ENCODE measurements at regions not wholly inside any gene's neighbourhood (a gene's known extent, or its start where the extent isn't known, plus 50 kb on each side); places are given as distances from the start of the nearest gene placed in this dataset.
"Not testable (repeated sequence)": the region's sequence is repeated elsewhere in the genome, so short reads cannot be mapped to it uniquely, and the experiment has no call there.

DNA sequence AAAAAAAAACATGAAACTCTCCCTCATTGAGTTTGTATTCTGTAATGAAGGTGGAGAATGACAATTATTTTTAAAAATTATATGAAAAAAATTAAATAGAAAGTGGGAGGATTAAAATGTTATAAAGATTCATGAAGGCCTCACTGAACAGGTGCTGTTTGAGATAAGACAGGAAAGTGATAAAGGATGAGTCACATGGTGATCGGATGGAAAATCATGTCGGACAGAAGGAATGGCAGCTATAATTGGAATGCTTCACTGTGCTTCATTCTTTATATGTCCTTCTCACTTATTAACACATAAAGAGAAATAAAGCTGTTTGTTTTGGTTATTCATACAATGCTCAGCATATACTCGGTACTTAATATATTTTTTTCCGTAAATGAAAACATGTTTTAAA is 464.5 kb upstream of the RGMB start:
- H3K4me3 ChIP-seq, result no peak overlapping the region
- no peak overlapping the region for H3K27ac ChIP-seq
- H3K9me3 ChIP-seq (ENCODE audit: low read depth, low read length), result no peaks in the 10 kb centered on the region
- no peaks in the 10 kb centered on the region for H3K36me3 ChIP-seq (ENCODE audit: insufficient read depth, low read length)
- DNase-seq (ENCODE audit: low read depth, low spot score), result no peak
- no peak overlapping the region for H3K9ac ChIP-seq (ENCODE audit: insufficient read length)
- no peak for TF ChIP-seq POLR2AphosphoS5 (IDR thresholded peaks at IDR 0.05; ENCODE audit: borderline replicate concordance, low read depth, low read length)
- no peak for TF ChIP-seq EZH2 (IDR thresholded peaks at IDR 0.05)
- TF ChIP-seq FOXP2 (optimal IDR thresholded peaks at IDR 0.05; ENCODE audit: control extremely low read depth, extremely low read length, insufficient read depth), result no peak

DNA sequence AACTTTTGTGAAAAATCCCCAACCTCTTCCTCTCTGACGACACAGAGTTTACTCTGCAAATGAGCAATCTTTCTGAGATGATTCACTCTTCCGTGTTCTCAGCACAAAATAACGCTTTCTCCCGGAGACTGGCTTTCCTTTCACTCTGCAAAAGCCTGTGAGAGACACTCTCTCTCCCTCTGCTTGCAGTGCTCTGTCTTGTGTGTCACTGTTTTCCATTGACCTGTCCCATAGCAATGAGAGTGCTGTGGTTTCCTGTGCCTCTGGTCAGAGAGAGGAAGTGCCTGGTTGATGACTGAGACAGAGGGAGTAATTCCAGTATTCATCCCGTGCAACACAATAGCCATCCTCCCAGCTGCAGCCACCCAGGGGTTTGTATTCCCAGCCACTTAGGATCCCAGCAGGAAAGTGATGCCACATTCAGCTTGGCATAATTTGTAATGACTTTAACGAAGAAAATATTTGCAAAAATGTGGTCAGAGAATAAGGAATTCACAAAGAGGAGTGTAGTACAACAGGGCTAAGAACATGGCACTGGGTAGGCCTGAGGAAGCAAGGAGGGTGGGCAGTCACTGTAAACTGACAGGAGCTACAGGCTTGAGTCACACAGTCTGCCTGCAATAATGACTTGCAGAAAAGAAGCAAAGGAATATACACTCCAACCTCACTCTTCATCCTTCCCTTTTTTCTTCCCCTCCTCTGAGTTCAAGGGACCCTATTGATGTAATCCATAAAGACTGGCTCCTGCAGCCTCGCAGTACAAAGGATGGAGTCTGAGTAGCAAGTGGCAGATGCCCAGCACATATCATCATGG is 463.5 kb upstream of the RGMB start:
- no peak for DNase-seq (ENCODE audit: low read depth, low spot score)
- no peak overlapping the region for H3K27ac ChIP-seq

DNA sequence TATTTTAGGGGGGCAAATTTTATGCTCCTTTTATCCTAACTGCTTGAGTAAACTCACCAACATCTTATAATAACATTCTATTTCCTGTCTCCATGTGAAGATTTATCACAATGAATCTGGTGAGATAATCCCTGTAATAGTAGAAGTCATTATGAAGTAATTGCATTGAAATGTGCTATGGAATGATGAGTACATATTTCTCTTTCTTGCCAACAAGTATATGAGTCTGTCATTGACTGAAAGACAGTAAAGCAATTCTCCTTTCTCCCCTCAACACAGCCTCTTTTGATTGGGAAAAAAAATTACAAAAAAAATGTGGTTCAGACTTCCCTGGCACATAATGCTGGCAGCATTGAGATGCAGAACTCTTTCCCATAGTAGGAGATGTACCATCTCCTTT is 459.2 kb upstream of the RGMB start:
- no peak overlapping the region for H3K9ac ChIP-seq (ENCODE audit: insufficient read length)
- H3K27ac ChIP-seq, result no peak overlapping the region
- H3K4me3 ChIP-seq, result no peak overlapping the region
- no peaks in the 10 kb centered on the region for H3K9me3 ChIP-seq (ENCODE audit: low read depth, low read length)
- DNase-seq (ENCODE audit: low read depth, low spot score), result no peak
- H3K36me3 ChIP-seq (ENCODE audit: insufficient read depth, low read length), result no peaks in the 10 kb centered on the region
- TF ChIP-seq EZH2 (IDR thresholded peaks at IDR 0.05), result no peak
- no peak for TF ChIP-seq FOXP2 (optimal IDR thresholded peaks at IDR 0.05; ENCODE audit: control extremely low read depth, extremely low read length, insufficient read depth)
- TF ChIP-seq POLR2AphosphoS5 (IDR thresholded peaks at IDR 0.05; ENCODE audit: borderline replicate concordance, low read depth, low read length), result no peak

More for the DNA sequence above, 463.5 kb upstream of the RGMB start:
- Histone ChIP-seq H3K9ac (ENCODE audit: insufficient read length) (no peak overlapping the region), H3K36me3 (ENCODE audit: insufficient read depth, low read length) (no peaks in the 10 kb centered on the region), H3K4me3 (no peak overlapping the region), H3K9me3 (ENCODE audit: low read depth, low read length) (no peaks in the 10 kb centered on the region)
- TF ChIP-seq EZH2 (IDR thresholded peaks at IDR 0.05) (no peak), FOXP2 (optimal IDR thresholded peaks at IDR 0.05; ENCODE audit: control extremely low read depth, extremely low read length, insufficient read depth) (no peak), POLR2AphosphoS5 (IDR thresholded peaks at IDR 0.05; ENCODE audit: borderline replicate concordance, low read depth, low read length) (no peak)

DNA sequence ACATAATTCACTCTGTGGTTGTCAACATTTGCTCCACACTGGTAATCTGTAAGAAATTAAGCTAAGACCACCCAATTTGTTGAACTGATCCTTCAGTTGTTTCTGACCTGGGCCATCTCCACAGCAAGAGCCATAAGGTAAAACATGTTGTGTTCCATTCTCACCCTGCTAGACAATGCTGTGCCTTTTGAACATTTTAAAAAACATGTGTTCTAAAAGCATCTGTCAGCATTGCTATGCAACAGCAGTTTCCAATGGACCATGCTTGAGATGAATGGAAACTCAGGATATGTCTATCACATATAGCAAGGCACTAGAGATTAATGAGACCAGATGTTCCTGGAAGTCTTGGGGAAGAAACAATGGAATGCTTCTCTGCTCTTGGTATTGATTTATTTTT is 455.1 kb upstream of the RGMB start:
- no peaks in the 10 kb centered on the region for H3K9me3 ChIP-seq (ENCODE audit: low read depth, low read length)
- no peak overlapping the region for H3K27ac ChIP-seq
- DNase-seq (ENCODE audit: low read depth, low spot score), result no peak
- no peak overlapping the region for H3K9ac ChIP-seq (ENCODE audit: insufficient read length)
- TF ChIP-seq EZH2 (IDR thresholded peaks at IDR 0.05) (no peak), POLR2AphosphoS5 (IDR thresholded peaks at IDR 0.05; ENCODE audit: borderline replicate concordance, low read depth, low read length) (no peak), FOXP2 (optimal IDR thresholded peaks at IDR 0.05; ENCODE audit: control extremely low read depth, extremely low read length, insufficient read depth) (no peak)
- no peak overlapping the region for H3K4me3 ChIP-seq
- H3K36me3 ChIP-seq (ENCODE audit: insufficient read depth, low read length), result no peaks in the 10 kb centered on the region

DNA sequence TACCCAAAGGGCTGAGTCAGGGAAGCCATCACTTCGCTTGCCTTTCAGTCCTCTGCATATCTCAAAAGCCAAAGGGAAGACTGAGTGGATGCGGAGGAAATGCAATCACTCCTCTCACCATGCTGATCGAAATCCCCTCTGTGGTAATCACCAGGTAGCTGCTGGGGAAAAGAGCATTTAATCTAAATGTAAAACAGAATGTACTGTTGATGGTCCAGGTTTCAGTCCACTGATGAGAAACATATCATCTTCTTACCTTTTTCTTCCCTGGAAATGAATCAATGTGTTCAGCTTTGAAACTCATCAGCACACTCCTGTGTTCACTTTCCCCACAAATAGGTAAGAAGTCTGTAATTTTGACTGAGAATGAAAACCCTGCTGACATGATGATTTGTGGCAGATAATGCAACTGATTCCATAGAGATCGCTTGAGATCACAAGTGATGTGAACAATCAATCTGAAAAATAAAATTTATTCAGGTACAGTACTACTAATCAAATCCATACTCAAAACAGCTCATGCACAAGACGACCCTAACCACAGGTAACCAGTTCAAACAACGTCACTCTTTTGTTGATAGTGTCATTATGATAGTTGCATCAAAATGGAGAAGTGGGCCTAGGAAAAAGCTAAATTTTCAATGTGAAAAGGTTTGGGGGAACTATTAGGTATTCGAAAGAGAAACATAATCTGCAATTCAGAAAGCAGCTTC is 454.0 kb upstream of the RGMB start:
- H3K4me3 ChIP-seq, result no peak overlapping the region
- H3K9ac ChIP-seq (ENCODE audit: insufficient read length), result no peak overlapping the region
- H3K36me3 ChIP-seq (ENCODE audit: insufficient read depth, low read length), result no peaks in the 10 kb centered on the region
- H3K9me3 ChIP-seq (ENCODE audit: low read depth, low read length), result no peaks in the 10 kb centered on the region
- TF ChIP-seq EZH2 (IDR thresholded peaks at IDR 0.05) (no peak), POLR2AphosphoS5 (IDR thresholded peaks at IDR 0.05; ENCODE audit: borderline replicate concordance, low read depth, low read length) (no peak), FOXP2 (optimal IDR thresholded peaks at IDR 0.05; ENCODE audit: control extremely low read depth, extremely low read length, insufficient read depth) (no peak)
- no peak overlapping the region for H3K27ac ChIP-seq
- DNase-seq (ENCODE audit: low read depth, low spot score), result no peak

DNA sequence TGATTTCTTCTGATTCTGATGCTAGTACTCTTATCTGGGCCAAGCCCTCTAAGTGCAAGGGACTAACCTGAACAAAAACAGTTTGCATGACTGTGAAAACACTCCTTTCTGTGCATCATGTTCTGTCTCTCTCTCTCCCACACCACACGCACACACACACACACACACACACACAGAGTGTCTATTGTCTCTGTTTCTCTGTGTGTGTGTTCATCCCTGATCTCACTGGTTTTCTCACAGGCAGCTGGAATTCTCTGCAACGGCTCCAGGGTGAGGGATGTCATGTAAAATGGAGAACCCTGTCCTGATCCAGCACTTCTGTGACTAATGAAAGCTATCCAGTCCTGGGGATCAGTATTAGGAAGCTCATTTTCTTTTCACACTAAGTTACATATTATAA is 453.1 kb upstream of the RGMB start:
- DNase-seq (ENCODE audit: low read depth, low spot score), result no peak
- TF ChIP-seq EZH2 (IDR thresholded peaks at IDR 0.05) (no peak), POLR2AphosphoS5 (IDR thresholded peaks at IDR 0.05; ENCODE audit: borderline replicate concordance, low read depth, low read length) (no peak), FOXP2 (optimal IDR thresholded peaks at IDR 0.05; ENCODE audit: control extremely low read depth, extremely low read length, insufficient read depth) (no peak)
- Histone ChIP-seq H3K4me3 (no peak overlapping the region), H3K27ac (no peak overlapping the region), H3K9ac (ENCODE audit: insufficient read length) (no peak overlapping the region), H3K36me3 (ENCODE audit: insufficient read depth, low read length) (no peaks in the 10 kb centered on the region), H3K9me3 (ENCODE audit: low read depth, low read length) (no peaks in the 10 kb centered on the region)

DNA sequence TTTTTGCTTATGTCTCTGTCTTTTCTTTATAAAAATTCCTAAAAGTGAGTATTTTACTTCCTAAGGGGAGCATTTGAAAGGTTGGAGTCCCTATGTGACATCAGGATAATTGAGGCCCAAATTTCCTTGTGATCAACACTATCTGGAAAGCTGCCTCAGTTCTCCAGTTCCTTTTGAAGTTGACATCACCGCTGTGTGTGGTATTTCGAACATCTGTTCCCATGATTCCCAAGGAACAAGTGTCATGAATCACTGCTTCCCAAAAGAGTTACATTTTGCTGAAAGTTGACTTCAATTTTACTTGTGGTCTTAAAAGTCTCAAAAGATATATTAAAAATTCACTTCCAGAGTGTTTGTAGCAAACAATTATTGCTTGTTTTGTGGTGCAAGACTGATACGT is 452.1 kb upstream of the RGMB start:
- no peak for DNase-seq (ENCODE audit: low read depth, low spot score)
- no peak overlapping the region for H3K9ac ChIP-seq (ENCODE audit: insufficient read length)
- H3K4me3 ChIP-seq, result no peak overlapping the region
- no peak overlapping the region for H3K27ac ChIP-seq
- no peaks in the 10 kb centered on the region for H3K9me3 ChIP-seq (ENCODE audit: low read depth, low read length)
- H3K36me3 ChIP-seq (ENCODE audit: insufficient read depth, low read length), result no peaks in the 10 kb centered on the region
- no peak for TF ChIP-seq FOXP2 (optimal IDR thresholded peaks at IDR 0.05; ENCODE audit: control extremely low read depth, extremely low read length, insufficient read depth)
- no peak for TF ChIP-seq EZH2 (IDR thresholded peaks at IDR 0.05)
- no peak for TF ChIP-seq POLR2AphosphoS5 (IDR thresholded peaks at IDR 0.05; ENCODE audit: borderline replicate concordance, low read depth, low read length)

DNA sequence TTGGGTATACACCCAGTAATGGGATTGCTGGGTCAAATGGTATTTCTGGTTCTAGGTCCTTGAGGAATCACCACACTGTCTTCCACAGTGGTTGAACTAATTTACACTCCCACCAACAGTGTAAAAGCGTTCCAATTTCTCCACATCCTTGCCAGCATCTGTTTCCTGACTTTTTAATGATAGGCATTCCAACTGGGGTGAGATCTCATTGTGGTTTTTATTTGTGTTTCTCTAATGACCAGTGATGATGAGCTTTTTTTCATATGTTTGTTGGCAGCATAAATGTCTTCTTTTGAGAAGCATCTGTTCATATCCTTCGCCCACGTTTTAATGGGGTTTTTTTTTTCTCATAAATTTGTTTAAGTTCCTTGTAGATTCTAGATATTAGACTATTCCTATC is 448.3 kb upstream of the RGMB start:
- DNase-seq (ENCODE audit: low read depth, low spot score); H3K27ac ChIP-seq; H3K36me3 ChIP-seq (ENCODE audit: insufficient read depth, low read length); H3K9me3 ChIP-seq (ENCODE audit: low read depth, low read length); H3K9ac ChIP-seq (ENCODE audit: insufficient read length); H3K4me3 ChIP-seq: not testable (repeated sequence)

Data from SK-N-MC (cell line).